Spleen (tissue), 11 donors: ENCODE measurements at regions not wholly inside any gene's neighbourhood (a gene's known extent, or its start where the extent isn't known, plus 50 kb on each side); places are given as distances from the start of the nearest gene placed in this dataset.

Experiments
- DNase-seq: peaks from one replicate; pipeline ENCODE4 v3.0.0-alpha.2; 2020
- H3K27ac ChIP-seq, 8 donors: fragments of 200-600 bp; sonication (generic) in 7 of 8; 1 replicate in 4 of 8; 2 replicates in 4 of 8; pipeline versions ENCODE4 v1.5.0 to v1.8.0; 2016 to 2021; ENCODE audit warnings: inconsistent platforms in 4 of 8, mild to moderate bottlenecking in 4 of 8, moderate library complexity in 1 of 8
- H3K27me3 ChIP-seq, 7 donors: fragments of 200-600 bp; sonication (generic) in 6 of 7; replicated peaks in 1 of 7; 1 replicate in 4 of 7; 2 replicates in 3 of 7; pipeline versions ENCODE4 v1.5.0 to v1.8.0; 2016 to 2021; ENCODE audit warnings: inconsistent platforms in 3 of 7, mild to moderate bottlenecking in 1 of 7
- H3K36me3 ChIP-seq, 6 donors: fragments of 200-600 bp; sonication (generic) in 5 of 6; 1 replicate in 4 of 6; 2 replicates in 2 of 6; pipeline versions ENCODE4 v1.5.0 to v1.8.0; 2016 to 2021; ENCODE audit warnings: inconsistent platforms in 2 of 6
- H3K4me1 ChIP-seq, 6 donors: fragments of 200-600 bp; sonication (generic) in 5 of 6; 1 replicate in 3 of 6; 2 replicates in 3 of 6; pipeline versions ENCODE4 v1.5.0 to v1.8.0; 2016 to 2021; ENCODE audit warnings: inconsistent platforms in 3 of 6
- H3K4me3 ChIP-seq, 8 donors: fragments of 200-600 bp; sonication (generic) in 7 of 8; 1 replicate in 4 of 8; 2 replicates in 4 of 8; pipeline versions ENCODE4 v1.5.0 to v1.8.0; 2016 to 2021; ENCODE audit warnings: inconsistent platforms in 4 of 8, mild to moderate bottlenecking in 4 of 8, moderate library complexity in 2 of 8
- H3K9me3 ChIP-seq, 8 donors: fragments of 200-600 bp; sonication (generic) in 7 of 8; 1 replicate in 4 of 8; 2 replicates in 4 of 8; pipeline versions ENCODE4 v1.5.0 to v1.8.0; 2016 to 2021; ENCODE audit warnings: inconsistent platforms in 4 of 8
- CTCF ChIP-seq, 11 experiments: fragments of 200-600 bp in 7 of 11; fragments of 450-650 bp in 4 of 11; sonication (generic) in 4 of 11; IDR thresholded peaks in 8 of 11; conservative IDR thresholded peaks in 3 of 11; 1 replicate in 7 of 11; 2 replicates in 4 of 11; pipeline versions ENCODE4 v1.4.0 to v1.8.0; 2016 to 2021; ENCODE audit warnings: antibody characterized with exemption in 11 of 11, inconsistent platforms in 4 of 11, mild to moderate bottlenecking in 1 of 11
- POLR2A ChIP-seq, 3 donors: fragments of 450-650 bp; IDR thresholded peaks; one replicate each; pipeline ENCODE4 v1.5.1; 2017; ENCODE audit warnings: antibody characterized with exemption in 3 of 3, mild to moderate bottlenecking in 1 of 3
- POLR2AphosphoS5 ChIP-seq, 3 donors: sonication (generic); formaldehyde crosslinking; IDR thresholded peaks; one replicate each; pipeline ENCODE4 v1.5.1; 2017; ENCODE audit warnings: antibody characterized with exemption in 3 of 3
- WGBS, 5 donors: extraction: QIAGEN DNeasy Blood & Tissue Kit in 3 of 5; methylation state at CpG; one replicate each; pipeline versions ENCODE4 v1.1.5 to v1.1.7; 2013 to 2018; 5-methylcytosine and 5-hydroxymethylcytosine counted together
- intact Hi-C: fragments of 100-400 bp; cut with DNase I; formaldehyde crosslinking; loops from one replicate; pipeline ENCODE4 v1.15.0; 2023; ENCODE audit warnings: low total_unique reads
- donor health status: healthy with polysubstance abuse.
- donor health status: DM: no; HTN: no; CAD: no; lungs with moderate emphysema.
- donor health status: DM: no; HTN: no; CAD: no.
- donor health status: Bipolar disorder and iron deficiency.
- donor health status: healthy.
- donor health status: DM: no; HTN: no; CAD: no.
- donor health status: DM: yes; HTN: yes; CAD: no.

GRCh38 chr2:5519286-5519685 lies 172.9 kb upstream of the SOX11 start:
- TF ChIP-seq POLR2AphosphoS5 (IDR thresholded peaks at IDR 0.05), result no peak
- Histone ChIP-seq H3K36me3 (no peaks in the 10 kb centered on the region), H3K4me3 (no peak overlapping the region), H3K27me3 (no peaks in the 10 kb centered on the region), H3K9me3 (no peaks in the 10 kb centered on the region), H3K27ac (no peak overlapping the region), H3K4me1 (no peaks in the 10 kb centered on the region)
- intact Hi-C loops, result no loop called here
- no peak for DNase-seq

GRCh38 chr2:5520463-5520972 lies 171.7 kb upstream of the SOX11 start:
- no peak for DNase-seq
- TF ChIP-seq CTCF (IDR thresholded peaks at IDR 0.05 in 8 of 11, conservative IDR thresholded peaks at IDR 0.05 in 3 of 11) (no peak), POLR2A (IDR thresholded peaks at IDR 0.05) (no peak), POLR2AphosphoS5 (IDR thresholded peaks at IDR 0.05) (no peak)
- WGBS, 5 donors, result 41 to 63% (median 49%) methylated on average over 7 of the region's 7 CpGs

GRCh38 chr2:5521461-5521860 lies 170.7 kb upstream of the SOX11 start:
- 63 to 80% (median 74%) methylated on average over 7 of the region's 7 CpGs for WGBS, 5 donors
- TF ChIP-seq CTCF (IDR thresholded peaks at IDR 0.05 in 8 of 11, conservative IDR thresholded peaks at IDR 0.05 in 3 of 11), result no peak
- TF ChIP-seq POLR2A (IDR thresholded peaks at IDR 0.05), result no peak
- no peak for TF ChIP-seq POLR2AphosphoS5 (IDR thresholded peaks at IDR 0.05)

More at GRCh38 chr2:5520463-5520972, 171.7 kb upstream of the SOX11 start:
- intact Hi-C loops, result no loop called here
- H3K36me3 ChIP-seq, result no peaks in the 10 kb centered on the region
- no peak overlapping the region for H3K4me3 ChIP-seq
- no peak overlapping the region for H3K27ac ChIP-seq
- no peaks in the 10 kb centered on the region for H3K9me3 ChIP-seq
- H3K27me3 ChIP-seq, result no peaks in the 10 kb centered on the region
- H3K4me1 ChIP-seq, result no peaks in the 10 kb centered on the region

GRCh38 chr2:5524551-5524950 lies 167.6 kb upstream of the SOX11 start:
- no peaks in the 10 kb centered on the region for H3K27me3 ChIP-seq
- H3K36me3 ChIP-seq, result no peaks in the 10 kb centered on the region
- intact Hi-C loops, result no loop called here
- TF ChIP-seq POLR2A (IDR thresholded peaks at IDR 0.05) (no peak), CTCF (IDR thresholded peaks at IDR 0.05 in 8 of 11, conservative IDR thresholded peaks at IDR 0.05 in 3 of 11) (no peak), POLR2AphosphoS5 (IDR thresholded peaks at IDR 0.05) (no peak)
- DNase-seq, result no peak
- H3K9me3 ChIP-seq, result no peaks in the 10 kb centered on the region
- 69 to 91% (median 83%) methylated on average over 1 of the region's 1 CpG for WGBS, 5 donors
- no peak overlapping the region for H3K27ac ChIP-seq
- no peaks in the 10 kb centered on the region for H3K4me1 ChIP-seq
- no peak overlapping the region for H3K4me3 ChIP-seq

More at GRCh38 chr2:5521461-5521860, 170.7 kb upstream of the SOX11 start:
- DNase-seq, result no peak
- no peak overlapping the region for H3K27ac ChIP-seq
- no peaks in the 10 kb centered on the region for H3K27me3 ChIP-seq
- H3K9me3 ChIP-seq, result no peaks in the 10 kb centered on the region
- intact Hi-C loops, result no loop called here
- H3K36me3 ChIP-seq, result no peaks in the 10 kb centered on the region
- no peaks in the 10 kb centered on the region for H3K4me1 ChIP-seq
- no peak overlapping the region for H3K4me3 ChIP-seq

GRCh38 chr2:5528706-5529105 lies 163.5 kb upstream of the SOX11 start:
- no peak for DNase-seq
- Histone ChIP-seq H3K4me3 (no peak overlapping the region), H3K4me1 (no peaks in the 10 kb centered on the region), H3K9me3 (no peaks in the 10 kb centered on the region), H3K27me3 (no peaks in the 10 kb centered on the region), H3K36me3 (no peaks in the 10 kb centered on the region), H3K27ac (no peak overlapping the region)
- TF ChIP-seq POLR2AphosphoS5 (IDR thresholded peaks at IDR 0.05), result no peak
- TF ChIP-seq POLR2A (IDR thresholded peaks at IDR 0.05), result no peak
- TF ChIP-seq CTCF (IDR thresholded peaks at IDR 0.05 in 8 of 11, conservative IDR thresholded peaks at IDR 0.05 in 3 of 11), result no peak
- WGBS, 5 donors, result 74 to 80% (median 76%) methylated on average over 8 of the region's 8 CpGs
- intact Hi-C loops, result no loop called here
